SU-DHL-6 (cell line): ENCODE measurements at regions not wholly inside any gene's neighbourhood (a gene's known extent, or its start where the extent isn't known, plus 50 kb on each side); places are given as distances from the start of the nearest gene placed in this dataset.
A peak's percentile ranks its signal among the peaks of the same experiment; 100 is the strongest.

Experiments
- H2AFZ ChIP-seq: fragments of 200-600 bp; sonication (generic); 2 replicates; pipeline ENCODE4 v1.6.1; 2014; ENCODE audit warnings: low read depth, mild to moderate bottlenecking, moderate library complexity, mixed read lengths, antibody characterized with exemption, low read length; ENCODE audit not compliant: severe bottlenecking
- H3F3A ChIP-seq: fragments of 200-600 bp; shearing (Covaris generic); 2 replicates; pipeline ENCODE4 v1.6.0; 2016; ENCODE audit warnings: antibody characterized with exemption, mild to moderate bottlenecking; ENCODE audit not compliant: insufficient read depth
- H3K27ac ChIP-seq: fragments of 200-600 bp; sonication (generic); 2 replicates; pipeline ENCODE4 v1.5.1; 2016; ENCODE audit warnings: low read depth, mild to moderate bottlenecking, low read length, moderate library complexity, mixed read lengths
- H3K27me3 ChIP-seq: fragments of 200-600 bp; sonication (generic), shearing (Covaris generic); 2 replicates; pipeline ENCODE4 v1.6.0; 2014; ENCODE audit warnings: mild to moderate bottlenecking, low read length
- H3K36me3 ChIP-seq: fragments of 200-600 bp; sonication (generic); 2 replicates; pipeline ENCODE4 v1.6.1; 2014; ENCODE audit warnings: mild to moderate bottlenecking, low read length, mixed read lengths
- H3K4me2 ChIP-seq: fragments of 300-600, 200-600 bp; shearing (Covaris generic), sonication (generic); 2 replicates; pipeline ENCODE4 v1.6.0; 2014; ENCODE audit warnings: low read length, low read depth, mild to moderate bottlenecking; ENCODE audit not compliant: poor library complexity, severe bottlenecking
- H3K4me3 ChIP-seq: fragments of 200-600 bp; sonication (generic); 2 replicates; pipeline ENCODE4 v1.5.1; 2014; ENCODE audit warnings: antibody characterized with exemption, low read length, mild to moderate bottlenecking, mixed read lengths; ENCODE audit not compliant: insufficient read depth, poor library complexity, severe bottlenecking
- H3K79me2 ChIP-seq: fragments of 200-600 bp; sonication (generic); 2 replicates; pipeline ENCODE4 v1.6.1; 2014; ENCODE audit warnings: mild to moderate bottlenecking, low read length, moderate library complexity; ENCODE audit not compliant: insufficient read depth
- H3K9ac ChIP-seq: fragments of 200-600 bp; sonication (generic); 2 replicates; pipeline ENCODE4 v1.7.0; 2014; ENCODE audit warnings: mild to moderate bottlenecking, low read length
- H3K9me2 ChIP-seq: fragments of 200-600 bp; sonication (generic); replicated peaks from 2 replicates; pipeline ENCODE4 v1.6.1; 2014; ENCODE audit warnings: low read length; ENCODE audit not compliant: insufficient read depth
- H3K9me3 ChIP-seq: fragments of 200-600 bp; sonication (generic); 2 replicates; pipeline ENCODE4 v1.6.1; 2014; ENCODE audit warnings: low read length, mixed read lengths; ENCODE audit not compliant: insufficient read depth
- H4K20me1 ChIP-seq: fragments of 200-600 bp; sonication (generic); 2 replicates; pipeline ENCODE4 v1.6.1; 2014; ENCODE audit warnings: low read depth, mild to moderate bottlenecking, antibody characterized with exemption, low read length, moderate library complexity, mixed read lengths
- CTCF ChIP-seq: fragments of 200-600 bp; sonication (generic); IDR thresholded peaks from one replicate; pipeline ENCODE4 v1.5.1; 2017; ENCODE audit warnings: antibody characterized with exemption, mild to moderate bottlenecking, low read length, moderate library complexity; ENCODE audit not compliant: insufficient read depth, poor library complexity, severe bottlenecking
- EZH2phosphoT487 ChIP-seq: fragments of 200-600 bp; sonication (generic), shearing (Covaris generic); conservative IDR thresholded peaks from 2 replicates; pipeline ENCODE4 v1.6.1; 2018; ENCODE audit warnings: mild to moderate bottlenecking, antibody characterized with exemption, low read length, moderate library complexity, mixed read lengths

DNA sequence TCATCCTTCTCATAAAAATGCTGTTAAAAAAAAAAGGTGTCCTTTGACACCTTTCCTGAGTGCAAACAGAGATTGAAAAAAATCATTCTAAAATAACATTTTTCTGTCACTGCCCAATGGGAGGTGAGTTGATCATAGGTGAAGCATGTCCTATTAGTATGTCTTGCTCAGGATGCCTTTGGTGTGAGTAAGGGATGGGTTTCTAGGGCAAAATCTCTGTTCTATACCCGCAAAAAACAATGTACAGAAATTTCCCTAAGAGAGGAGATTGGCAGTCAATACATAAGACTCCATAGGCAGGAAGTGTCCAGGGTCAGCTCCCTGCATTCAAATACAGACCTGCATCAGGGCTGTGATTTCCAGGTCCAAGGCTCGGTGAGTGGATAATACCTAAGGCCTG is 195.2 kb downstream of the DAD1 start:
- H3K4me2 ChIP-seq: no peak overlapping the region
- no peaks in the 10 kb centered on the region for H3F3A ChIP-seq
- H3K79me2 ChIP-seq: no peaks in the 10 kb centered on the region
- no peak overlapping the region for H3K27ac ChIP-seq
- H3K36me3 ChIP-seq: no peaks in the 10 kb centered on the region
- no peaks in the 10 kb centered on the region for H4K20me1 ChIP-seq
- H2AFZ ChIP-seq: no peak overlapping the region
- no peaks in the 10 kb centered on the region for H3K27me3 ChIP-seq
- H3K4me3 ChIP-seq: no peak overlapping the region
- H3K9me2 ChIP-seq: no peaks in the 10 kb centered on the region
- H3K9me3 ChIP-seq: no peaks in the 10 kb centered on the region
- no peak overlapping the region for H3K9ac ChIP-seq
- TF ChIP-seq EZH2phosphoT487: no peak
- no peak for TF ChIP-seq CTCF

GRCh38 chr14:22391908-22392565 is 197.0 kb downstream of the DAD1 start:
- Histone ChIP-seq H4K20me1 (no peaks in the 10 kb centered on the region), H3K4me3 (no peak overlapping the region), H3K79me2 (no peaks in the 10 kb centered on the region; the same call in 1 of the 2 replicates), H3K9me3 (no peaks in the 10 kb centered on the region), H3K4me2 (peak overlapping the region; percentile 23), H3K36me3 (no peaks in the 10 kb centered on the region), H3K9me2 (no peaks in the 10 kb centered on the region), H2AFZ (peak overlapping the region; percentile 11), H3K27me3 (no peaks in the 10 kb centered on the region), H3F3A (no peaks in the 10 kb centered on the region), H3K27ac (peak overlapping the region; percentile 87), H3K9ac (peak overlapping the region; percentile 45)
- no peak for TF ChIP-seq EZH2phosphoT487
- TF ChIP-seq CTCF: peak; percentile 63

- no peaks in the 10 kb centered on the region for H4K20me1 ChIP-seq
- H3F3A ChIP-seq: peaks cover 6% of the 10 kb centered on the region; the same call in 1 of the 2 replicates
- TF ChIP-seq CTCF: no peak
- TF ChIP-seq EZH2phosphoT487: no peak
- H3K4me3 ChIP-seq: no peak overlapping the region
- H3K27me3 ChIP-seq: no peaks in the 10 kb centered on the region
- peak overlapping the region; percentile 8 for H2AFZ ChIP-seq
- H3K9me2 ChIP-seq: no peaks in the 10 kb centered on the region
- H3K36me3 ChIP-seq: no peaks in the 10 kb centered on the region
- peak overlapping the region; percentile 45 for H3K9ac ChIP-seq
- H3K9me3 ChIP-seq: no peaks in the 10 kb centered on the region
- H3K79me2 ChIP-seq: no peaks in the 10 kb centered on the region; the same call in 1 of the 2 replicates
- peak overlapping the region; percentile 87 for H3K27ac ChIP-seq
- H3K4me2 ChIP-seq: peak overlapping the region; percentile 0
Measured at GRCh38 chr14:22390824-22391461, 198.1 kb downstream of the DAD1 start.
